HepG2 (cell line): ENCODE measurements at regions not wholly inside any gene's neighbourhood (a gene's known extent, or its start where the extent isn't known, plus 50 kb on each side); places are given as distances from the start of the nearest gene placed in this dataset.

Experiments
- ATAC-seq: fragments of 200-7000 bp; cut with Tn5 transposase; 3 replicates; pipeline ENCODE4 v1.9.1; 2020; ENCODE audit warnings: mild to moderate bottlenecking, moderate library complexity
- BruUV-seq: library from RNA; stranded (reverse); fragments of 400-500 nt; replicated peaks from 2 replicates; lab custom pipeline; 2021; lab: Mats Ljungman, UMichigan
- CTCF ChIA-PET: fragments of 300-600 bp; formaldehyde crosslinking; extraction: SDS; loops from one replicate; lab custom pipeline; 2021; ENCODE audit warnings: low total read pairs, inconsistent platforms, low intra/inter-chr PET ratio; lab: Yijun Ruan, JAX
- POLR2A ChIA-PET: fragments of 350-600 bp; sonication (Branson Sonifier 250); formaldehyde crosslinking; loops from one replicate; lab custom pipeline; 2020; ENCODE audit warnings: antibody characterized with exemption, inconsistent platforms; lab: Yijun Ruan, JAX
- DNase-seq: peaks from one replicate; pipeline ENCODE4 v3.0.0-alpha.2; 2015; ENCODE audit warnings: low spot score
- FAIRE-seq: peaks from 3 replicates; lab custom pipeline; 2011; peaks lifted over from hg19 to GRCh38; lab: Jason Lieb, UNC
- H2AFZ ChIP-seq: one replicate; pipeline ENCODE4 v1.6.1; 2011; ENCODE audit warnings: low read length, inconsistent platforms
- H3K27ac ChIP-seq: fragments of 300-600 bp; 3 replicates; pipeline ENCODE4 v1.8.0; 2011; ENCODE audit warnings: mixed run types, mild to moderate bottlenecking, mixed read lengths, low read length, inconsistent platforms; ENCODE audit not compliant: insufficient read depth; ENCODE audit errors: extremely low read length
- H3K27me3 ChIP-seq, 2 experiments: fragments of 200-600 bp in 1 of 2; 2 replicates in 1 of 2; 3 replicates in 1 of 2; pipeline versions ENCODE4 v1.6.0 to v1.8.0; 2011; ENCODE audit warnings: low read length in 2 of 2, mild to moderate bottlenecking in 2 of 2, moderate library complexity in 2 of 2, inconsistent platforms in 1 of 2; ENCODE audit not compliant: insufficient read depth in 2 of 2, control insufficient read depth in 1 of 2
- H3K36me3 ChIP-seq, 2 experiments: fragments of 200-600 bp in 1 of 2; replicated peaks in 1 of 2; 2 replicates in 1 of 2; 3 replicates in 1 of 2; pipeline versions ENCODE4 v1.5.1 to v1.8.0; 2011; ENCODE audit warnings: low read length in 2 of 2, inconsistent platforms in 1 of 2; ENCODE audit not compliant: insufficient read depth in 2 of 2, control insufficient read depth in 1 of 2
- H3K4me1 ChIP-seq: 2 replicates; pipeline ENCODE4 v1.5.1; 2012; ENCODE audit warnings: low read length, inconsistent platforms; ENCODE audit not compliant: insufficient read depth
- H3K4me2 ChIP-seq: 2 replicates; pipeline ENCODE4 v1.6.0; 2011; ENCODE audit warnings: low read depth, low read length, inconsistent platforms
- H3K4me3 ChIP-seq, 3 experiments: fragments of 200-600 bp in 1 of 3; sonication (generic), shearing (Covaris generic) in 1 of 3; replicated peaks in 1 of 3; 2 replicates each; pipeline ENCODE4 v1.5.1; 2011 to 2016; ENCODE audit warnings: low read length in 3 of 3, inconsistent platforms in 2 of 3, low read depth in 2 of 3, mild to moderate bottlenecking in 2 of 3, control low read depth in 1 of 3, mixed read lengths in 1 of 3; ENCODE audit not compliant: insufficient read depth in 1 of 3
- H3K79me2 ChIP-seq: one replicate; pipeline ENCODE4 v1.6.1; 2011; ENCODE audit warnings: low read length, inconsistent platforms; ENCODE audit not compliant: insufficient read depth
- H3K9ac ChIP-seq: 2 replicates; pipeline ENCODE4 v1.6.0; 2011; ENCODE audit warnings: mild to moderate bottlenecking, low read depth, low read length, inconsistent platforms; ENCODE audit not compliant: insufficient read depth
- H3K9me3 ChIP-seq: 2 replicates; pipeline ENCODE4 v1.5.1; 2012; ENCODE audit warnings: mild to moderate bottlenecking, low read length
- H4K20me1 ChIP-seq: 2 replicates; pipeline ENCODE4 v1.6.0; 2011; ENCODE audit warnings: inconsistent platforms, mild to moderate bottlenecking, low read length, moderate library complexity; ENCODE audit not compliant: insufficient read depth
- ARID4A ChIP-seq: sonication (generic); formaldehyde crosslinking; IDR thresholded peaks from 2 replicates; pipeline ENCODE4 v1.5.0; 2020; ENCODE audit warnings: mild to moderate bottlenecking, missing genetic modification reagents, borderline replicate concordance
- CSRNP2 ChIP-seq: sonication (generic); formaldehyde crosslinking; conservative IDR thresholded peaks from 2 replicates; pipeline ENCODE4 v1.8.0; 2022; ENCODE audit warnings: low read depth, missing genetic modification reagents
- FOXC1 ChIP-seq: sonication (generic); formaldehyde crosslinking; IDR thresholded peaks from 2 replicates; pipeline ENCODE4 v1.8.0; 2022; ENCODE audit warnings: mild to moderate bottlenecking, missing genetic modification reagents, borderline replicate concordance
- GABPA ChIP-seq, 2 experiments: IDR thresholded peaks; 2 replicates each; pipeline ENCODE4 v1.6.1; 2011 to 2016; ENCODE audit warnings: low read depth in 2 of 2, low read length in 1 of 2, missing biosample characterization in 1 of 2, missing genetic modification characterization in 1 of 2
- GATAD1 ChIP-seq: IDR thresholded peaks from 2 replicates; pipeline ENCODE4 v1.6.1; 2016; ENCODE audit warnings: missing genetic modification reagents, missing compliant biosample characterization
- HMG20A ChIP-seq: IDR thresholded peaks from 2 replicates; pipeline ENCODE4 v1.6.1; 2016; ENCODE audit warnings: borderline replicate concordance
- MXD4 ChIP-seq: IDR thresholded peaks from 2 replicates; pipeline ENCODE4 v1.6.1; 2016; ENCODE audit warnings: mild to moderate bottlenecking, missing biosample characterization, missing genetic modification reagents
- ZNF407 ChIP-seq: sonication (generic); formaldehyde crosslinking; IDR thresholded peaks from one replicate; pipeline ENCODE4 v1.5.1; 2020; ENCODE audit warnings: mild to moderate bottlenecking, missing genetic modification reagents; ENCODE audit errors: not compliant biosample characterization
- ZNF564 ChIP-seq: sonication (generic); formaldehyde crosslinking; IDR thresholded peaks from 2 replicates; pipeline ENCODE4 v1.8.1; 2023; ENCODE audit warnings: mild to moderate bottlenecking, missing genetic modification reagents
- ZNF569 ChIP-seq: sonication (generic); formaldehyde crosslinking; IDR thresholded peaks from 2 replicates; pipeline ENCODE4 v1.5.0; 2020; ENCODE audit warnings: mild to moderate bottlenecking, missing genetic modification reagents, moderate library complexity, borderline replicate concordance
- ZNF570 ChIP-seq: sonication (generic); formaldehyde crosslinking; IDR thresholded peaks from 2 replicates; pipeline ENCODE4 v1.4.0; 2020; ENCODE audit warnings: mild to moderate bottlenecking, missing genetic modification reagents, borderline replicate concordance
- WGBS: methylation state at CpG from one replicate; pipeline ENCODE4 v1.1.6; 2017; ENCODE audit warnings: low lambda C conversion rate; 5-methylcytosine and 5-hydroxymethylcytosine counted together
- in situ Hi-C: cut with HindIII; loops from 2 replicates; pipeline ENCODE4 v1.10.0; 2017; ENCODE audit warnings: low pct_unique_long_range_greater_than_20kb; ENCODE audit not compliant: extremely low pct_ligation_motif_present
- intact Hi-C: fragments of 100-400 bp; cut with micrococcal nuclease; formaldehyde crosslinking; loops from one replicate; pipeline ENCODE4 v1.10.0; 2022; ENCODE audit not compliant: unreplicated experiment

GRCh38 chr4:153058671-153059060 lies 122.5 kb downstream of the FHDC1 start:
- FAIRE-seq (no peak), DNase-seq (no peak), ATAC-seq (no peak)
- no peak overlapping the region for H3K4me2 ChIP-seq
- H3K36me3 ChIP-seq = no peaks in the 10 kb centered on the region
- intact Hi-C loops (no loop called here), in situ Hi-C loops (no loop called here)
- CTCF ChIA-PET = no interaction called here
- H4K20me1 ChIP-seq = no peaks in the 10 kb centered on the region
- H3K9ac ChIP-seq = no peak overlapping the region
- no peaks in the 10 kb centered on the region for H3K9me3 ChIP-seq
- no peaks in the 10 kb centered on the region for H3K79me2 ChIP-seq
- H3K27ac ChIP-seq = no peak overlapping the region
- H2AFZ ChIP-seq = no peak overlapping the region
- H3K27me3 ChIP-seq = 0 out of 5 replicates have a peak, but pooled peaks cover 0 to 5% of the 10 kb centered on the region in 2 experiments
- POLR2A ChIA-PET = no interaction called here
- H3K4me3 ChIP-seq = no peak overlapping the region
- no TSS peak for BruUV-seq
- 58% methylated on average over 3 of the region's 3 CpGs for WGBS
- H3K4me1 ChIP-seq = peaks cover 6% of the 10 kb centered on the region
- TF ChIP-seq GATAD1 (CRISPR knock-in tag) (no peak), HMG20A (CRISPR knock-in tag) (no peak), CSRNP2 (CRISPR knock-in tag) (no peak), ARID4A (CRISPR knock-in tag) (no peak), MXD4 (no peak), ZNF407 (no peak), GABPA (IDR thresholded peaks at IDR 0.05; ENCODE audit: low read depth, low read length) (no peak), GABPA (CRISPR knock-in tag; IDR thresholded peaks at IDR 0.05; ENCODE audit: low read depth) (no peak), FOXC1 (no peak), ZNF570 (CRISPR knock-in tag) (no peak), ZNF564 (CRISPR knock-in tag) (no peak), ZNF569 (CRISPR knock-in tag) (no peak)
